ENCODE measurements at regions not wholly inside any gene's neighbourhood (a gene's known extent, or its start where the extent isn't known, plus 50 kb on each side); places are given as distances from the start of the nearest gene placed in this dataset.

GRCh38 chr4:117370944-117371668, 285.7 kb upstream of the TRAM1L1 start:
- H3K9me3 Mint-ChIP-seq: peaks cover under 1 to 7% (median 3%) of the 10 kb centered on the region in 3 donors
- no peaks in the 10 kb centered on the region for H3K4me1 Mint-ChIP-seq
- H3K27ac Mint-ChIP-seq: no peak overlapping the region
- no peaks in the 10 kb centered on the region for H3K27me3 Mint-ChIP-seq
- H3K36me3 Mint-ChIP-seq: no peaks in the 10 kb centered on the region
- H3K4me3 Mint-ChIP-seq: no peak overlapping the region

GRCh38 chr4:117375101-117375500, 289.7 kb upstream of the TRAM1L1 start:
- Mint-ChIP-seq H3K9me3 (peaks cover 0 to 3% (median 3%) of the 10 kb centered on the region in 3 donors), H3K4me3 (no peak overlapping the region), H3K27ac (no peak overlapping the region), H3K27me3 (no peaks in the 10 kb centered on the region), H3K4me1 (no peaks in the 10 kb centered on the region), H3K36me3 (no peaks in the 10 kb centered on the region)

GRCh38 chr4:117376692-117377091, 291.3 kb upstream of the TRAM1L1 start:
- Mint-ChIP-seq H3K36me3 (no peaks in the 10 kb centered on the region), H3K27me3 (no peaks in the 10 kb centered on the region), H3K4me3 (no peak overlapping the region), H3K4me1 (no peaks in the 10 kb centered on the region), H3K9me3 (peaks cover 0 to 3% (median 0%) of the 10 kb centered on the region in 3 donors), H3K27ac (no peak overlapping the region)

- peaks cover 0 to 3% (median 0%) of the 10 kb centered on the region in 3 donors for H3K9me3 Mint-ChIP-seq
- no peak overlapping the region for H3K27ac Mint-ChIP-seq
- H3K4me1 Mint-ChIP-seq: no peaks in the 10 kb centered on the region
- no peaks in the 10 kb centered on the region for H3K36me3 Mint-ChIP-seq
- H3K27me3 Mint-ChIP-seq: no peaks in the 10 kb centered on the region
- no peak overlapping the region for H3K4me3 Mint-ChIP-seq
Observed at GRCh38 chr4:117378942-117379341, 293.6 kb upstream of the TRAM1L1 start.

GRCh38 chr4:117383468-117383867, 298.1 kb upstream of the TRAM1L1 start:
- Mint-ChIP-seq H3K27me3 (no peaks in the 10 kb centered on the region), H3K27ac (no peak overlapping the region), H3K9me3 (peaks cover 0 to 9% (median 3%) of the 10 kb centered on the region in 3 donors), H3K4me3 (no peak overlapping the region), H3K36me3 (no peaks in the 10 kb centered on the region), H3K4me1 (no peaks in the 10 kb centered on the region)

GRCh38 chr4:117385526-117385925, 300.1 kb upstream of the TRAM1L1 start:
- Mint-ChIP-seq H3K4me1 (no peaks in the 10 kb centered on the region), H3K9me3 (peaks cover 0 to 9% (median 3%) of the 10 kb centered on the region in 3 donors), H3K27me3 (no peaks in the 10 kb centered on the region), H3K27ac (no peak overlapping the region), H3K36me3 (no peaks in the 10 kb centered on the region), H3K4me3 (no peak overlapping the region)

GRCh38 chr4:117387072-117387471, 301.7 kb upstream of the TRAM1L1 start:
- Mint-ChIP-seq H3K4me3 (no peak overlapping the region), H3K36me3 (no peaks in the 10 kb centered on the region), H3K9me3 (peaks cover 2 to 9% (median 3%) of the 10 kb centered on the region in 3 donors), H3K27me3 (no peaks in the 10 kb centered on the region), H3K4me1 (no peaks in the 10 kb centered on the region), H3K27ac (no peak overlapping the region)

- Mint-ChIP-seq H3K27me3 (no peaks in the 10 kb centered on the region), H3K4me3 (no peak overlapping the region), H3K9me3 (peaks cover 0 to 4% (median 0%) of the 10 kb centered on the region in 3 donors), H3K4me1 (no peaks in the 10 kb centered on the region), H3K36me3 (no peaks in the 10 kb centered on the region), H3K27ac (no peak overlapping the region)
Observed at GRCh38 chr4:117400039-117400835, 314.9 kb upstream of the TRAM1L1 start.

- Mint-ChIP-seq H3K27me3 (no peaks in the 10 kb centered on the region), H3K36me3 (no peaks in the 10 kb centered on the region), H3K4me1 (no peaks in the 10 kb centered on the region), H3K27ac (no peak overlapping the region), H3K4me3 (no peak overlapping the region), H3K9me3 (peaks cover 0 to 3% (median 3%) of the 10 kb centered on the region in 3 donors)
Observed at GRCh38 chr4:117412661-117413060, 327.3 kb upstream of the TRAM1L1 start.

GRCh38 chr4:117417856-117418255, 332.5 kb upstream of the TRAM1L1 start:
- Mint-ChIP-seq H3K27ac (no peak overlapping the region), H3K4me3 (no peak overlapping the region), H3K4me1 (no peaks in the 10 kb centered on the region), H3K36me3 (no peaks in the 10 kb centered on the region), H3K27me3 (no peaks in the 10 kb centered on the region), H3K9me3 (peaks cover 3 to 5% (median 3%) of the 10 kb centered on the region in 3 donors)

- Mint-ChIP-seq H3K36me3 (no peaks in the 10 kb centered on the region), H3K9me3 (peaks cover 3 to 7% (median 3%) of the 10 kb centered on the region in 3 donors), H3K4me3 (no peak overlapping the region), H3K27ac (no peak overlapping the region), H3K27me3 (no peaks in the 10 kb centered on the region), H3K4me1 (no peaks in the 10 kb centered on the region)
Observed at GRCh38 chr4:117420948-117421347, 335.6 kb upstream of the TRAM1L1 start.

GRCh38 chr4:117421706-117422105, 336.3 kb upstream of the TRAM1L1 start:
- H3K27ac Mint-ChIP-seq: no peak overlapping the region
- H3K4me1 Mint-ChIP-seq: no peaks in the 10 kb centered on the region
- H3K9me3 Mint-ChIP-seq: peaks cover 2 to 7% (median 5%) of the 10 kb centered on the region in 3 donors
- no peak overlapping the region for H3K4me3 Mint-ChIP-seq
- H3K36me3 Mint-ChIP-seq: no peaks in the 10 kb centered on the region
- H3K27me3 Mint-ChIP-seq: no peaks in the 10 kb centered on the region

GRCh38 chr4:117422297-117422696, 336.9 kb upstream of the TRAM1L1 start:
- peaks cover 2 to 7% (median 3%) of the 10 kb centered on the region in 3 donors for H3K9me3 Mint-ChIP-seq
- no peaks in the 10 kb centered on the region for H3K27me3 Mint-ChIP-seq
- H3K27ac Mint-ChIP-seq: no peak overlapping the region
- no peaks in the 10 kb centered on the region for H3K4me1 Mint-ChIP-seq
- H3K36me3 Mint-ChIP-seq: no peaks in the 10 kb centered on the region
- H3K4me3 Mint-ChIP-seq: no peak overlapping the region

- no peaks in the 10 kb centered on the region for H3K27me3 Mint-ChIP-seq
- H3K4me1 Mint-ChIP-seq: no peaks in the 10 kb centered on the region
- no peaks in the 10 kb centered on the region for H3K36me3 Mint-ChIP-seq
- no peak overlapping the region for H3K4me3 Mint-ChIP-seq
- peaks cover 2 to 13% (median 3%) of the 10 kb centered on the region in 3 donors for H3K9me3 Mint-ChIP-seq
- H3K27ac Mint-ChIP-seq: no peak overlapping the region
Observed at GRCh38 chr4:117425636-117426035, 340.3 kb upstream of the TRAM1L1 start.

GRCh38 chr4:117428536-117428935, 343.2 kb upstream of the TRAM1L1 start:
- H3K4me3 Mint-ChIP-seq: peak overlapping the region in 1 of 4 donors; percentile 23
- no peaks in the 10 kb centered on the region for H3K4me1 Mint-ChIP-seq
- no peaks in the 10 kb centered on the region for H3K27me3 Mint-ChIP-seq
- H3K36me3 Mint-ChIP-seq: no peaks in the 10 kb centered on the region
- H3K27ac Mint-ChIP-seq: no peak overlapping the region
- peaks cover 2 to 6% (median 3%) of the 10 kb centered on the region in 3 donors for H3K9me3 Mint-ChIP-seq

Measured in IgD-negative memory B cell (primary cell).